ENCODE measurements at regions not wholly inside any gene's neighbourhood (a gene's known extent, or its start where the extent isn't known, plus 50 kb on each side); places are given as distances from the start of the nearest gene placed in this dataset.

- Histone ChIP-seq H3K27ac (replicated peaks in 1 of 4) (no peak overlapping the region), H3K4me3 (no peak overlapping the region), H3K36me3 (no peaks in the 10 kb centered on the region), H3K4me1 (no peaks in the 10 kb centered on the region), H3K27me3 (no peaks in the 10 kb centered on the region), H3K9me3 (no peaks in the 10 kb centered on the region)
- TF ChIP-seq POLR2AphosphoS5 (IDR thresholded peaks at IDR 0.05) (no peak), EP300 (IDR thresholded peaks at IDR 0.05) (no peak), POLR2A (IDR thresholded peaks at IDR 0.05; ENCODE audit: low read depth) (no peak), CTCF (IDR thresholded peaks at IDR 0.05) (no peak)
- intact Hi-C loops (cut with DNase I), result no loop called here
- DNase-seq (ENCODE audit: extremely low spot score), result no peak
- WGBS, result 78% methylated on average over 8 of the region's 8 CpGs
These were observed 229.3 kb downstream of the HNMT start for GRCh38 chr2:138193416-138194213.

- H3K27ac ChIP-seq (replicated peaks in 1 of 4), result no peak overlapping the region
- no peak overlapping the region for H3K4me3 ChIP-seq
- H3K9me3 ChIP-seq, result peaks cover 0 to 5% (median 0%) of the 10 kb centered on the region in 4 donors
- no peak for DNase-seq (ENCODE audit: extremely low spot score)
- H3K36me3 ChIP-seq, result no peaks in the 10 kb centered on the region
- intact Hi-C loops (cut with DNase I), result no loop called here
- H3K27me3 ChIP-seq, result no peaks in the 10 kb centered on the region
- no peak for TF ChIP-seq POLR2A (IDR thresholded peaks at IDR 0.05; ENCODE audit: low read depth)
- WGBS, result 88% methylated on average over 2 of the region's 2 CpGs
- no peaks in the 10 kb centered on the region for H3K4me1 ChIP-seq
These were observed 237.0 kb downstream of the HNMT start for GRCh38 chr2:138201286-138201685.

GRCh38 chr2:138202762-138203161 is 238.5 kb downstream of the HNMT start:
- Histone ChIP-seq H3K27me3 (no peaks in the 10 kb centered on the region), H3K4me3 (no peak overlapping the region), H3K27ac (replicated peaks in 1 of 4) (no peak overlapping the region), H3K4me1 (no peaks in the 10 kb centered on the region), H3K9me3 (peaks cover 0 to 5% (median 0%) of the 10 kb centered on the region in 4 donors), H3K36me3 (no peaks in the 10 kb centered on the region)
- no peak for DNase-seq (ENCODE audit: extremely low spot score)
- WGBS, result 92% methylated on average over 1 of the region's 1 CpG
- intact Hi-C loops (cut with DNase I), result no loop called here
- TF ChIP-seq CTCF (IDR thresholded peaks at IDR 0.05) (no peak), POLR2A (IDR thresholded peaks at IDR 0.05; ENCODE audit: low read depth) (no peak), EP300 (IDR thresholded peaks at IDR 0.05) (no peak), POLR2AphosphoS5 (IDR thresholded peaks at IDR 0.05) (no peak)

- TF ChIP-seq POLR2AphosphoS5 (IDR thresholded peaks at IDR 0.05) (no peak), CTCF (IDR thresholded peaks at IDR 0.05) (no peak), EP300 (IDR thresholded peaks at IDR 0.05) (no peak), POLR2A (IDR thresholded peaks at IDR 0.05; ENCODE audit: low read depth) (no peak)
- H3K4me3 ChIP-seq, result no peak overlapping the region
- 87% methylated on average over 1 of the region's 1 CpG for WGBS
- no peaks in the 10 kb centered on the region for H3K4me1 ChIP-seq
- peaks cover 0 to 5% (median 0%) of the 10 kb centered on the region in 4 donors for H3K9me3 ChIP-seq
- DNase-seq (ENCODE audit: extremely low spot score), result no peak
- H3K27me3 ChIP-seq, result no peaks in the 10 kb centered on the region
- no peaks in the 10 kb centered on the region for H3K36me3 ChIP-seq
- intact Hi-C loops (cut with DNase I), result no loop called here
- H3K27ac ChIP-seq (replicated peaks in 1 of 4), result no peak overlapping the region
These were observed 241.0 kb downstream of the HNMT start for GRCh38 chr2:138205281-138205680.

GRCh38 chr2:138207074-138207930 is 243.0 kb downstream of the HNMT start:
- 96% methylated on average over 3 of the region's 3 CpGs for WGBS
- Histone ChIP-seq H3K27ac (replicated peaks in 1 of 4) (no peak overlapping the region), H3K4me1 (no peaks in the 10 kb centered on the region), H3K36me3 (no peaks in the 10 kb centered on the region), H3K9me3 (peaks cover 0 to 5% (median 0%) of the 10 kb centered on the region in 4 donors), H3K4me3 (no peak overlapping the region), H3K27me3 (no peaks in the 10 kb centered on the region)
- intact Hi-C loops (cut with DNase I), result no loop called here
- no peak for DNase-seq (ENCODE audit: extremely low spot score)
- no peak for TF ChIP-seq CTCF (IDR thresholded peaks at IDR 0.05)

Measured in esophagus muscularis mucosa (tissue), 4 donors.